ENCODE measurements at regions not wholly inside any gene's neighbourhood (a gene's known extent, or its start where the extent isn't known, plus 50 kb on each side); places are given as distances from the start of the nearest gene placed in this dataset.

DNA sequence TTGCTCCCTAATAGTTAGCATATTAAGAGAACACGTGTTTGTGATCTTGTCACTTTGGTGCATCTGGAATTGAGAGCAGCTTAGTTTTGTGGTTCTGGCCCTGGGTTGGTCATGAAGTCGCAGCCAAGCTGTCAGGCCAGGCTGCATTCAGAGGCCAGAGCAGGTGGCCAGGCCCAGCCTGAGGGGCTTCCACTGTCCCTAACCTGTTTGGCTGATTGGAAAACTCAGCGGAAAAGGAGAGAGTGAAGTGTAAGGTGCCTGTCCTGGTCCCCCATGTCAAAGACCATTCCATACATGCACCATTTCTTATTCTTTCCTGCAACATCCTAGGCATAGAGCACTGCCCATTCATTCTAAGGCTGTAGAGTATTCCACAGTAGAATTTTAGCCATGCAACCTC lies 111.5 kb upstream of the IGLL5 start:
- Histone ChIP-seq H3K36me3 (no peaks in the 10 kb centered on the region), H3K4me1 (no peaks in the 10 kb centered on the region), H3K9me3 (no peaks in the 10 kb centered on the region), H3K4me3 (ENCODE audit: low read depth, low read length) (no peak overlapping the region), H3K27me3 (peaks cover 19% of the 10 kb centered on the region)
- no peak for DNase-seq
- TF ChIP-seq, protein P1, sequence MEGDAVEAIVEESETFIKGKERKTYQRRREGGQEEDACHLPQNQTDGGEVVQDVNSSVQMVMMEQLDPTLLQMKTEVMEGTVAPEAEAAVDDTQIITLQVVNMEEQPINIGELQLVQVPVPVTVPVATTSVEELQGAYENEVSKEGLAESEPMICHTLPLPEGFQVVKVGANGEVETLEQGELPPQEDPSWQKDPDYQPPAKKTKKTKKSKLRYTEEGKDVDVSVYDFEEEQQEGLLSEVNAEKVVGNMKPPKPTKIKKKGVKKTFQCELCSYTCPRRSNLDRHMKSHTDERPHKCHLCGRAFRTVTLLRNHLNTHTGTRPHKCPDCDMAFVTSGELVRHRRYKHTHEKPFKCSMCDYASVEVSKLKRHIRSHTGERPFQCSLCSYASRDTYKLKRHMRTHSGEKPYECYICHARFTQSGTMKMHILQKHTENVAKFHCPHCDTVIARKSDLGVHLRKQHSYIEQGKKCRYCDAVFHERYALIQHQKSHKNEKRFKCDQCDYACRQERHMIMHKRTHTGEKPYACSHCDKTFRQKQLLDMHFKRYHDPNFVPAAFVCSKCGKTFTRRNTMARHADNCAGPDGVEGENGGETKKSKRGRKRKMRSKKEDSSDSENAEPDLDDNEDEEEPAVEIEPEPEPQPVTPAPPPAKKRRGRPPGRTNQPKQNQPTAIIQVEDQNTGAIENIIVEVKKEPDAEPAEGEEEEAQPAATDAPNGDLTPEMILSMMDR (IDR thresholded peaks at IDR 0.05; ENCODE audit: low read depth, low read length) = no peak

DNA sequence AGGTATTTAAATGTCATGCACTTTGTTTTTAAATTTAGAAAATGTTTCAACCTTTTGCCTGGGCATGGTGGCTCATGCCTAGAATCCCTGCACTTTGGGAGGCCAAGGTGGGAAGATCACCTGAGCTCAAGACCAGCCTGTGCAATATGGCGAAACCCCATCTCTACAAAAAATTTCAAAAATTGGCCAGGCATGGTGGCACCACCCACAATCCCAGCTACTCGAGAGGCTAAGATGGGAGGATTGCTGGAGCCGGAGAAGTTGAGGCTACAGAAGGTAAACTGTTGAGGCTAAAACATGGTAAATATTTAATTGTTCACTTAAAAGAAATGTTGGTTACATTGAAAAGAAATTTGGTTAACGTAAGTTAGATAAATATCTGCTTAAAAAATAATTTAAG lies 108.4 kb upstream of the IGLL5 start:
- H3K27me3 ChIP-seq = peaks cover 32% of the 10 kb centered on the region

GRCh38 chr22:22783575-22783974 lies 104.0 kb upstream of the IGLL5 start:
- TF ChIP-seq, protein P1 (IDR thresholded peaks at IDR 0.05; ENCODE audit: low read depth, low read length) = no peak
- Histone ChIP-seq H3K36me3 (no peaks in the 10 kb centered on the region), H3K4me3 (ENCODE audit: low read depth, low read length) (no peak overlapping the region), H3K9me3 (no peaks in the 10 kb centered on the region), H3K4me1 (no peaks in the 10 kb centered on the region), H3K27me3 (peaks cover 42% of the 10 kb centered on the region)
- no peak for DNase-seq

More for the DNA sequence above, 108.4 kb upstream of the IGLL5 start:
- no peaks in the 10 kb centered on the region for H3K9me3 ChIP-seq
- no peak for DNase-seq
- H3K4me1 ChIP-seq = no peaks in the 10 kb centered on the region
- TF ChIP-seq, protein P1 (IDR thresholded peaks at IDR 0.05; ENCODE audit: low read depth, low read length) = no peak
- no peak overlapping the region for H3K4me3 ChIP-seq (ENCODE audit: low read depth, low read length)
- no peaks in the 10 kb centered on the region for H3K36me3 ChIP-seq

DNA sequence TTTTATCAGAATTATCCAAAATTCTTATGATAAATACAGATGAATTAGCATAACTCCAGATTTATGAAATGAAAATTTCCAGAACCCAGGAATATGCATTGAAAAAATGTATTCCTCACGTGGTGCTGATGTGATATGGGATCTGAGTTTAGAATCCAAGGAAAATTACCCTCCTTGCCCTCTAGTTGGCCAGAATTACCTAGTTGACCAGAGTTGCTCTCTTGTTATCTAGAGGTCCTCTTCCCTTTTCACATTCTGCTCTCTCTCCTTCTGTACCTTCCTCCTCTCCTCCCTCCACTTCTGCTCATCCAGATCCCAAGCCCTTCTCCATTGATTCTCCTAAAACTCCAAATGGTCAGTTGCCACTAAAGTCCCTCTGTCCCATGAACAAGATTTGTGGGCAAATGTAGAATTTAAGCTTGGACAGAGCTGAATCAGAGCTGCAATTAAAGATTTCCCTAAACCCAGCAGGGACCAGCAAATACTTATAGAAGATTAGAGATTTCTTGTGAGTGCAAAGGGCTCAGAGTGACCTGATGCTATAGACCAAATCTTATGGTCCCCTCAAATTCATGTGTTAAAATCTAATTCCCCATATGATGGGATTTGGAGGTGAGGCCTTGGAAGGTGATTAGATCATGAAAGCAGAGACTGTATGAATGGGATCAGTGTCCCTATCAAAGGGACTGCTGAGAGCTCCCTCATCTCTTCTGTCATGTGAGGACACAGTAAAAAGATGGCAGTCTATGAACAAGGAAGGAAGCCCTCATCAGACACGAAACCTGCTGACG lies 103.2 kb upstream of the IGLL5 start:
- Histone ChIP-seq H3K4me1 (no peaks in the 10 kb centered on the region), H3K4me3 (ENCODE audit: low read depth, low read length) (no peak overlapping the region), H3K36me3 (no peaks in the 10 kb centered on the region), H3K27me3 (peaks cover 37% of the 10 kb centered on the region), H3K9me3 (no peaks in the 10 kb centered on the region)
- TF ChIP-seq, protein P1 (IDR thresholded peaks at IDR 0.05; ENCODE audit: low read depth, low read length) = no peak
- DNase-seq = no peak

DNA sequence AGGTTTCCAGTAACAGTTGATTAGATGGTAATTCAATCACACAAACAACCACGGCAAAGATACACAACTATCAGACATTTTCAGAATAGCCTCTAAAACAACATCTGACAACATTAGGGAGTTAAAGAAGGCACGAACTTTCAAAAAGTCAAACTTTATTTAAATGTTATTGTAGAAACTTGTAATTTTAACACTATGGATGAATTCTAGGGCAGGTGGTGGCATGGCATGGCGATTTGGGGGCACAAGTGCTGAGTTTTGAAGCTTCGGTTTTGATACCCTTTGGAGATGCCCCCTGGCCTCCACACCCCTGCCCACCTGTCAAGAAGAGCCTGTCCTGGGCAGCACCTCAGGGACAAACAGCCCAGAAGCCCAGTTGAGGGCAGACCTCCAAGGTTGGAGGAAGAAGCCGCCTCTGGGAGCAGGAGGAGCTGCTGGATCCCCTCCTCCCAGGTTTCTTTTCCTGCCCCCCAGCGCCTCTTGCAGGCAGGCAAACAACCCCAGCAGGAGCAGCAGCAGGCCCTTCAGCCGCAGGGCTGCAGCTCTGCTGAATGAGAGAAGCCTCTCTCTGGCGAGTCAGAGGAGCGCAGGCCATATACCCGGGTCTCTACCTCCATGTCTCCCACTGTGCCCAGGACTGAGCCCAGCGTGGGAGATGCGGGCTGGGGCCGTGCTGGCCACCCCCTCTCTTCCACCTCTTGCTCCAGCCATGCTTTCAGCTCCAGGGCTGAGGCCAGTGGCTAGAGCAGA lies 102.1 kb upstream of the IGLL5 start:
- Histone ChIP-seq H3K4me1 (no peaks in the 10 kb centered on the region), H3K27me3 (peaks cover 37% of the 10 kb centered on the region), H3K4me3 (ENCODE audit: low read depth, low read length) (no peak overlapping the region), H3K9me3 (no peaks in the 10 kb centered on the region), H3K36me3 (no peaks in the 10 kb centered on the region)
- no peak for DNase-seq
- TF ChIP-seq, protein P1 (IDR thresholded peaks at IDR 0.05; ENCODE audit: low read depth, low read length) = no peak
